GM18867 (cell line): ENCODE measurements at regions not wholly inside any gene's neighbourhood (a gene's known extent, or its start where the extent isn't known, plus 50 kb on each side); places are given as distances from the start of the nearest gene placed in this dataset.

Source experiments
- ATAC-seq: cut with Tn5 transposase; IDR thresholded peaks from one replicate; pipeline ENCODE4 v1.9.1; 2021; ENCODE audit warnings: mild to moderate bottlenecking, moderate library complexity; ENCODE audit not compliant: unreplicated experiment

DNA sequence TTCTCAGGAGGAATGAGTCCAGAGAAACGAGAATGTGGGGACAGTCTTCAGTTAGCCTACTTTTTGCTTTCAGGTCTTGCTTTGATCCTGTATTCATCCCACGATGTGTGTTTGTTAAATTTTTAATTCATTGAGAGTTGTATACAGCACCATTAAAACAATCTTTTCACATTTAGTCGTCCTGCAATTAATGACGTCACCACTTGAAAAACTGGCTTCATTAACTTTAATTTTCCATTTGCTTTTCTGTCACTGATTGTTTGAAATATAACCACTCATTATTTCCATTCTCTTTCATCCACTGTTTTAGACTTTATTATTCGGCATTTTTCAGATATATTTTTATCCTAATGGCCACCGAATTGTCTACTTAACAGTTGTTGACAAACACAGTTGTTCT, 146.9 kb downstream of the TFEC start:
- no peak for ATAC-seq

DNA sequence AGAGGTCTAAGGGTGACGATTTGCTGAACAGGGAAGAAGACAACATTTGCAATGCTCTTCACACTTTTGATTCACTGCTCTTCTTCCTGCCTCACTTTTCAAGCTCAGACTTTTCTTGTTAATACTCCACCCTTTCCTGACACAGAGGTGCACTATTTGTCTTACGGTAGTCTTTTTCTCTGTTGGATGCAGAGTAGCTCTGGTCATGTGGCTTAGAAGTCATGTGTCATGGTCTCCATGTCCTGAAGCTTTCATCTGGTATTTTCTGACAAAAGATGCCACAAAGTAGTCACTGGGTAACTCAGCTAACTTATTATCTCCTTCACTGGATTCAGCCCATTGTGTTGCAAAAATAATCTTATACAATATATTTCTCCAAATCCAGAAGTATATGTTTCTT, 149.1 kb downstream of the TFEC start:
- no peak for ATAC-seq

DNA sequence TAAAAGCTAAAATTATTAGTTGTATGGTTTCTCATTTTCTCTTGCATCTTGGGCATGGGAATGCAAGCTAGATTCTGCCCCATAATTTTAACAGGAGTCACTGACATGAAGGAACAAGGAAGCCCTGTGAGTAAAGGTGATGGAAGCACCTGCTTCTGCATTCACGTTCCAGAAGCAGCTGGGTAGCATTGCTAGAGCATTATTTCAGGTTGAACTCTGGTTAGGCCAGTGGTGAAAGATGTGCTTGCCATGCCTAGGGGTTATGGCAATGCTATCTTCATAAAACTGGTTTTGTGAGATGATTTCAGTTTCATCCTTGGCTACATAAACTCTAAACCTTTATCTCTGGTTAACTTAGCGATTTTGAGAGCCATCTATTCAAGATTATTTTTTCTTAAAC, 151.4 kb downstream of the TFEC start:
- no peak for ATAC-seq

DNA sequence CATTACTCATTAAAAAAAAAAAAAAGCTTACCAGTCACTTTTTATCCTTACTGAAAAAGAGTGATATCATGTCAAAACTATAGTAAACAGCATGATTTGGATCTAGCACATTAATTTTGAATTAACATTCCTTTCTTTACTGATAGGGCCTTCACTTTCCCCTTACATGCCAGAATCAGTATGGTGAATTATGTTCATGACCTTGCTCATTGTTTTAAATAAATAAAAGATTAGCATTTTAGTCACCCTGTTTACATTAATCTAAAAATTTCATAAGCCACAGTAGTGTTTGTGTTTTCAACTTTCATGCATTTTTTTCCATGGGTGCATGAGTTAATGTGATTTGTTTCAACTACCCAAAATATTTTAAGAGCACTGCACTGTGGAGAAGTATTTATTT, 160.8 kb downstream of the TFEC start:
- ATAC-seq: no peak

DNA sequence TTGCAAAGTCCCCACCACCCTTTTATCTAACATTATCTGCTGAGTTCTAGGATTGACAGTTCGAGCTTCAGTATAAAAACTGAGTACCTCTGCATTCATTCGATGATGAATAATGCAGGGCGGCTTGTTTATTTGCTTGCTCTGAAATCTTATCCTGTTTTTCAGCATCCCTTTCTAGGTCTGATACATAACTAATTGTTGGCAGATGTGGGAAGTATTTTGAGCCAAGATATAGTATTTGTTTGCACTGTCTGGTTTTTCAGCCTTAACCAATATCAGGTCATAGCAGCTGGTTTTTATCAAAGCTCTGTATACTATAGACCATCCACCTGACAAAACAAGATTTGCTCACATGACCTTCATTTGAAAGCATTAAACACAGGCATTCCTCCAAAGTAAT, 161.4 kb downstream of the TFEC start:
- ATAC-seq: no peak

DNA sequence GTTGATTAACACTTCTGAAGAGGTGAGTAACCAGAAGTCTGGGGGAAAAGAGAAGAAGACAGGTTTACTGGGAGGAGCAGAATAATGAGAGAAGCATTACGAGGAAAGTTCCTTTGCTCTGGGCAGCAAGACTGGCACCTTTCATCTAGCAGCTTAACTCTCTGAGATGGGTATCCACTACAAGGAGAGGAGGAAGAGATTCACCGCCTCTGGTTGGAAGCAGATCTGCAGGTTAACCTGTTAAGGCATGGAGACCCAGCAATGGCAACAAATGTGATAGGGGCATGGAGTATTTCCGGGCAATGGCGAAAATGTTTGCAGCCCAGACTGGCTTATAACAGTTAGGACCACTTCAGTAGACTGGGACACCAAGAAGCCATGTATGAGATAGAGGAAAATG, 162.2 kb downstream of the TFEC start:
- no peak for ATAC-seq

DNA sequence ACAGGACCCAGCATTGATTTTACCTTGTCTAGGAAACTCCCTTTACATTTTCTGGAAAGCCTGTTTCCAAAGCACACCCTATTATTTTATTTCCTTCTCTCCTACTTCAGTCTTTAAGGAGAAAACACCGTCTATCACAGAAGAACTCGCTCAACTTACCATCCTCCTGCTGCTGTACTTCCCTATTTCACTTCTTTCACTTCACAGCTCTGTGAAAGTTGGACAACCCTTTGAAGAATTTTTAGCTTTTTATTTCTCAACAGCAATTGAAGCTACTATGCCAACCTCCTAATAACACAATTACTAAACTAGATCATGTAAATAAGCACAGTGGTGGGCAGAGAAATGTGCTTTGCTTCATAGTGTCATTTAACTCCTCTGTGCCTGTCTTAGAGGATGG, 166.5 kb downstream of the TFEC start:
- ATAC-seq: no peak

DNA sequence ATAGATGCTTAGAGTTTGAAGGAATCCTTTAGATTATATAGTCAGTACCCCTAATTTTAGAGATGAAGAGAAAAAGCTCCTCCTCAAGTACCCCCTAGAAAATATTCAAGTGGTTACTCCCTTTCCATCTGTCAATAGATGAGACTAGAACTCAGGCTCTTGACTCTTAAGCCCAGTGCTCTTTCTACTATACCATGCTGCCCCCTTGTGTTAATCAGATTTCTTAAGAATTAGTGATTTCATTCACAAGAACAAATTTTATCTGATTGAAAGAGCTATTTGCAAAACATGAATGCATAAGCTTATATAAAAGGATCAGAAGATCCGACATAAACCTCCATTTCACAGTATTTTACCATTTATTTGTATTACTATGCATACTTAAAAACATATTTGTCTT, 179.3 kb downstream of the TFEC start:
- ATAC-seq: peak; percentile 61

DNA sequence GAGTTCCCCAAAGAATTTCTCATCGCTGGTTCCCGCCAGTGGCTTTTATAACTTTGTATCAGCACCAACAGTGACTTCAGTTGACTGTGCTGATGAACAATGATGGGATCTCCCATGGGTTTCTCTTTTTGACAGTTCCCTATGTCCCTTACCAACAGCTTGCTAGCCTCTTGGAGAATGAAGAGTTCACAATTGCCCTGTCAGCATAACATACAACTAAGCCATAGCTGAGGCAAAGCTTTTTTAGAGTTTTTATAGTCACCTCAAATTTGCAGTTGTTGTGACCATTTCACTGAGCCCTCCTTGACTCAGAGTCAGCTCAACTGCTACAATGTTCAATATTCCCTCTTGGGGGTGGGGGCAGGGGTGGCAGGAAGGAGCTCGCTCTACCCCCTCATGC, 179.8 kb downstream of the TFEC start:
- no peak for ATAC-seq

DNA sequence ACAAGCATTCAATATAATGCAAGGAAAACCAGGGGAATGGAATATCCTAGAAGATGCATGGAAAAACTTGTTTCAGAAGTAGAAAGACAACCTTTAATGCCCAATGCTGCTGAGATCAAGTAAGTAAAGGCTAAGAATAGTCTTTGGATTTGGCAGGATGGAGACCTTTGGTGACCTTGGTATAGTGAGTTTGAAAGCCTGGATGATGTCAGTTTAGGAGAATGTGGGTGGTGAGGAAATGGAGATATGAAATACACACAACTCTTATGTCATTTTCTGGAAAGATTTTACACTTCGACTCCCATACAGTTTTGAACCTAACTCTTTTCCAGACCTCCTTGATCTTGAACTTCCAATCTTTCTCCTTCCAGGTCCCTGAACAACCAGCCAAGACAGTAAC, 185.7 kb downstream of the TFEC start:
- ATAC-seq: no peak

DNA sequence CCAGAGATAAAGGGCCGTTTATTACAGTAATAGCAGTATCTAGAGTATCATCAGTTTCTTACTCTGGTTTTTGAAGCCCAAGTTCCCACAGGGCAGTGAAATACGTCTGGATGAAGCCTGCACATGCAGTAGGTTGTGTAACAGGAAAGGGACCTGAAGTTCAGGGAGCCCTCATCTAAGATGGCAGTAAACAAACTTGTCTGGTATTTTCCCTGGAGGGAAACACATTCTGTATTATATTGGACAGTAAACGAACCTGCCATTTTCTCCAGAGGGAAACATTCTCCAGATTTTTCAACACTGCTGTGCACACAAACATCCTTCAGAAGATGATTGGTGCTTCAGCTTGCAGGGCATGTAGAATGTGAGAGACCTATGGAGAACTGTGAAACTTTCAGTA, 189.9 kb downstream of the TFEC start:
- ATAC-seq: no peak

DNA sequence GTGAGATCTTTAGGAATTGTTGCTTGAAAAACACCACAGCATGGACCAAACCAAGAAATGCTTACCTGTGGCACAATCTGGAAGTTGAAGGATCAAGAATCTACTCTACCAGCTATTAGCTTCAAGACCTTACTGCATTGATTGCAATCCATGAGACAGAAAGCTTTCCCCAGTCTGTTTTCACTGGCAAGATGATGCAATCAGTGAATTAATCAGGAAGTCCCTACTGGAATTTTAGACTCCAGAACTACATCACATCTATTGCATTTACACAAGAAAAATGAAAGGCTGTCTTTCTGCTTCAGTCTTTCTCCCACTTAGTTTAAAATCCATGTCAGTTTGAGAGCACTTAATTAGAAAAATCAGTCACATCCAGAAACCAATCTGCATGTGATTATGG, 191.7 kb downstream of the TFEC start:
- ATAC-seq: no peak

DNA sequence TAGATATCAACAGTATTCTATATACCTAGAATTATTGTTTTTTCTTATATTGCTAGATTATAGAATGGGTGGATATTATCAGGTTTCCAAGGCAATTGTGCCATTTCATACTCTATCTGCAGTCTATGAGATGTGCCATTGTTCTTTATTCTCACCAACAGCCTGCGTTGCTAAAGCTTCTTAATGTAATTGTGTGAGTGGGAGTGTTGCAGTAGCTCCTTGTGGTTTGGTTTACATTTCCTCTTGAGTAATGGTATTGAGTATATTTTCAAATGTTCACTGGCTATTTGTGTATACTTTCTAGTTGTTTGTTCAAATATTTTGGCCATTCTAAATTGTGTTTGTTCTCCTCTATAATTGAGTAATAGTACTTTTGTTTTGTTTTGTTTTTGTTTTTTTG, 199.2 kb downstream of the TFEC start:
- ATAC-seq: no peak

DNA sequence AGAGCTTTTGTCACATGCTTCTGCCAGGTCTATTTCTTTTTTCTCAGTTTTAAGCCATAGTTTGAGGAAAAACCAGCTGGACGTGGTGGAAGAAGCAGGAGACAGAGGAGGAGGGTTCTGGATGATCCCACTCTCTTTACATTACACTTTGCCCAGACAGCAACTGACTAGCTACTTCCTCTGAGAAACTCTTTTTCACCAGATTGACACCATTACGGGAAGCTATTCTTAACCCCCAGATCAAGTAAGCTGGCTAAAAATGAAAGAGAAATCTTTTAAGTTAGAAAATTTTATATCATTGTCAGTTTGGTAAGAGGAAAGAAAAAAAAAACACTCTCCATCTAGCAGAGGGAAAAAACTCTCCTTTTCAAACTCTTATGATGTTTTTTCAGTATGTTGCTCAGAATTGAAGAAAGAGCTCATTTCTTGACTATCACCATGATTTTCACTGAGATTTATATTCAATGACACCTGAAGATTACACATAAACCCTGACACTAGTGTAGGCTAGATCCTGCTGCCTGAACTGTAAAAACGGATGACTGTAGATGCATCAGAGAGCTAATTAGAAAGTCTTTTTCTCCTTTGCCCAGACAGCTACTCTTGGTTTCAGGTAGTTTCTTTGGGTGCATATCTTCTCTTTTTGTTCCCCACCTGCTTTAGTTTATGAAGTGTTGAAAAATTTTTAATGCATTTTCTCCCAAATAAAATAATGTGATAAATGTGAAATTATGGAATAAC, 203.1 kb downstream of the TFEC start:
- peak; percentile 77 for ATAC-seq

DNA sequence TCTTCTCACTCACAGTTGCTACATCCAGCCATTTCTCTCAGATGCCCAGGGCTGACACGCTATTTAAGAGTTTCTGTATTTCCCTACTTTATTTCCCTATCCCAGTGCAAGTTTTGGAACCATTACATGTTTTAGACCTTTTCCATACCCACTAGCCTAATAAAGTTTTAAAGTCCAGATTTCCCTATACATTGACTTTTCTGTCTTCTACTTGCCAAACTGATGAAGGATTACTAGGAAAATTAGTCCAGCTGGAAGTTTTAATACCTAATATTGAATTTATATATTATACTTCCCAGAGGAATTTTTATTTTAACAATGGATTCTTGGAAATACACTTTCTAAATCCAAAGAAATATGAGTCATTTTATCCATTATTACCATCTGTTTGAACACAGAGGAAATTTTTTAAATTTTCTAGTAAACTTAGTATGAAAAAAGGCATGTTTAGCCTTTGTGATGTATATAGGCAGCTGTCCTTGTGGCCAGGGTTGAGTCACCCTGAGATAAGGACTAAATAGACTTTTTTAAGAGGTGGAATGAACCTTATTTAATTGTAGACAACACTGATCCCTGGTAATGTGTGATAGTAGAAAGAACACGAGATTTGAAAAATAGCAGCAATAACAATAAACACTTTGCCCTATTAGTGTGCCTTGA, 205.0 kb downstream of the TFEC start:
- no peak for ATAC-seq

DNA sequence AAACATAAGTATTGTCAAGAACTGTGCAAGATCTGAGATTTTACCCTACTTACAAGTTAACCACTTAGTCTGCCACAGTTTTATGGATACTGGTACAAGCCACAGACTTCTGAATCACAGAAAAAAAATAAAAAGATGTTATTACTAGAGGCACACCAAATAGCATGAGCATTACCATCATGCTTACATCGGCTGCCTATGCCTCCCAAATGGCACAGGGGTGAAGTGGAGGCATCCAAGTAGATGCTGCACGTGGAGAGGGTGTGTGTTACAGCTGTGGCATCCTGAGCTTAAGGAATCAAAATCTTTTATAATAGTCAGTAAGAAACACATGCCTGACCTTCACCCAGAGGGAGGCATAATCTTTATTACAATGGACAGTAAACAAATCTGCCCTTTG, 207.8 kb downstream of the TFEC start:
- no peak for ATAC-seq

DNA sequence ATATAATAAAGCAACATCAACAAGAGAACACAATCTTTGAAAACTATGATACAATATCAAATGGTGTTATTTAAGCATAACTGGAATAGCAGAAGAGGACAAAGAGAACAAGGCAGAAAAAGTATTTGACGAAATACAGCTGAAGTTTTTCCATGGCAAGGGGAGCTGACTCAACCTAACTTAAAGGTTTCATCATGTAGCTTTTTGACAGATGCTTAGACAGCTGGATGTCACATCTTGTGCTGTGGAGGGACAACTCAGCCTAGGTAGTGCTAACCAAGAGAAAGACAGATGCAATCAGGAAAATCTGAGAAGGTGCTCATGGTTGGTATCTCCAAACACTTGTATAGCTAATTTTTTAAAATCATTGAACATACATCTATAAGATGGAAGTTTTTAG, 208.2 kb downstream of the TFEC start:
- no peak for ATAC-seq

DNA sequence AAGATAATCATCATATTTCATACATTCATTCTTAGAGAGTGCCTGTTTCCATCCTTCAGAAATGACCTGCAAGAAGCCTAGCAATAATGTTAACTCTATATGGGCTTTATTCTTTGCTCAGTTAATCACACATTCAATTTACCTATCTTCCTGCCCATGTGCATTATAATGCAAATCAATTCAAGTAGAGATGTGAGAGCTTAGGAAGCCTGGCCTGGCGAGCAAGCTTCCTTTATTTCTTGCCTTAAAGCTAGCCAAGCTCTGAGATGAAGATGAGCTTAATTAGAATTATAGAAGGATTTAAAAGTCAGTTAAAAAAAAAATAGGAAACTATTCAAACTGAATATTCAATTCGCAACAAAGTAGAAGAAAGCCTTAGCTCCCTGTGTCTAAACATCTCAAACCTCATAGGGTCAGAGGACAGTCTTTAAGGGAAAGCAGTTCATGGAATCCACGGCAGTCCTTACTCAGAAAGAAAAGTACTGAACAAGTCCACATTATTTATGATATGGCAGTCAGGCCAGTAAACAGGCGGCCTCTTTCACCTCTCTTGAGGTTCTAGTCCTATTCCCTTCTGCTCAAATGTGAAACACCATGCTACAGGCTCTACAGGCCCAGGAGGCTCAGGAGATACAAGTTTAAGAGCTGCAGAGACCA, 214.1 kb downstream of the TFEC start:
- ATAC-seq: no peak

DNA sequence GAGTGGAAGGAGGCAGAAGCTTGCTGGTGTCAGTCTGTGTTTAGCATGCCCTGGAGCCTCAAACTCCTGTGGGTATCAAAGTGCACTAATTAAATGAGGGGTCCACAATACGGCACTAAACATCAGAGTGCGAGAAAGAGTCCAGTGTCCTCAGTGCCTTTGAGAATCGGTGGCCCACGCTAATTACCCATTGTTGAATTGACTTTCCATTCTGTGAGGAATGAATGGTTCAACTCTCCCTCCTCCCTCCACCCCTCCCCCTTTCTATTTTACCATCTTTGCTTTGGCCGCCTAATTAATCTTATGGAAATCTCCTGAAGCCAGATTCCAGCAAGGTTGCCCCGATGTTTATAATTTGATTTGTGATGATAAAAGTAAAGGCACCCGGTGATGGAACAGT, 217.8 kb downstream of the TFEC start:
- no peak for ATAC-seq

DNA sequence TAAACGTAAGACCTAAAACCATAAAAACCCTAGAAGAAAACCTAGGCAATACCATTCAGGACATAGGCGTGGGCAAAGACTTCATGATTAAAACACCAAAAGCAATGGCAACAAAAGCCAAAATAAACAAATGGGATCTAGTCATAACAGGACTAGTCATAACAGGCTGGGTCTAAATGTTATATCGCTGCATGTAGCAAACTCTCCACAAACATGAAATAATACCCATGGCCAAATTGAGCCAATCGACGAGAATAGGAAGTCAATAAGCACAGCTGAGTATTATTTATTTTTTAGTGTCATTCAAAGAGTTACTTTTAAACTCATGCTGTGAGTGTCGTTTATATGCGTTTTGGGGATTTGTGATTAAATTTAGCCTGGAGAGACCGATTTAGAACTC, 225.1 kb downstream of the TFEC start:
- ATAC-seq: no peak

DNA sequence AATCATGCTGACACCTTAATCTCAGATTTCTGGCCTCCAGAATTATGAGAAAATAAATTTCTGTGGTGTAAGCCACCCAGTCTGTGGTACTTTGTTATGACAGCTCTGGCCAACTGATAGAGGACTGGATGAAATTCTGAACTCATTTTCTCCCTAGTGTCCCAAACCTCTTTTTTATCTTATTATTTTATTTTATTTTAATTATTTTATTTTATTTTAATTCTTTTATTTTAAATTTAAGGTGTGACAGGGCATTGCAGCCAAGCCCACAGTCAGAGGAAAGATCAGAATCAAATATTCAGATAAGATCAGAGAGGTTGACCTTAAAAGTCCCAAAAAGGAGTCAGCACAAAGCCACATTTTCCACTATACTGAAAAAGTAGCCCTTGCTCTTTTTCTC, 228.1 kb downstream of the TFEC start:
- ATAC-seq: no peak

DNA sequence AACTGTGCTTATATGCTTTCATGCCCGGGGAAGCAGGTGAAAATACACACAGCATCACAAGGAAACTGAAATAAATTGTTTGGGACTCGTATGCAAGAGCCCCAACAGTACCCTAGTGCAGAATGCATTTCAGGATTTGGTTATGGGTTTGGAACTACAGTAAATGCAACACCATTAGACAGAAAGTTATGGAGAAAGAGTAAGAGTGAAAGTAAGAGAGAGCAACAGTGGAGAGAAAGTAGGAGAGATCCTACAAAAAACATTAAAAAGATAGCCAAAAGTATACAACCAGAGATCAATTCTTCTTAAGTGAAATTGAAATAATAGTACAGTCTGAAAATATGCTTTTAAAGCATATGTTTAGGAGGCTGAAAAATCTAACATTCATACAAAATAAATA, 231.1 kb downstream of the TFEC start:
- no peak for ATAC-seq
